Activated naive CD8-positive, alpha-beta T cell treated with anti-CD3 and anti-CD28 coated beads, Interleukin-2, amount 10 ng/mL, durations not matched to agents 7 days and 5 days (primary cell): ENCODE measurements at regions not wholly inside any gene's neighbourhood (a gene's known extent, or its start where the extent isn't known, plus 50 kb on each side); places are given as distances from the start of the nearest gene placed in this dataset.
A peak's percentile ranks its signal among the peaks of the same experiment; 100 is the strongest.

Source experiments
- ATAC-seq: fragments of 150-1000 bp; cut with Tn5 transposase; one replicate; pipeline ENCODE4 v1.10.0; 2021; ENCODE audit warnings: low read depth, moderate library complexity
- POLR2A ChIA-PET: fragments of 350-600 bp; sonication (Branson Sonifier 250); formaldehyde crosslinking; loops from one replicate; lab custom pipeline; 2021; ENCODE audit warnings: antibody characterized with exemption; lab: Charles Lee
- DNase-seq: peaks from one replicate; pipeline ENCODE4 v3.0.0; 2021
- H3K27ac Mint-ChIP-seq: one replicate; pipeline ENCODE4 v1.8.0; 2022; ENCODE audit warnings: mild to moderate bottlenecking, mixed read lengths
- H3K27me3 Mint-ChIP-seq: one replicate; pipeline ENCODE4 v1.8.0; 2022; ENCODE audit warnings: mild to moderate bottlenecking, moderate library complexity, mixed read lengths
- H3K36me3 Mint-ChIP-seq: one replicate; pipeline ENCODE4 v1.8.0; 2021; ENCODE audit warnings: mild to moderate bottlenecking, mixed read lengths
- H3K4me1 Mint-ChIP-seq: one replicate; pipeline ENCODE4 v1.8.0; 2021; ENCODE audit warnings: mixed read lengths
- H3K4me3 Mint-ChIP-seq: one replicate; pipeline ENCODE4 v1.8.0; 2022; ENCODE audit warnings: mild to moderate bottlenecking, moderate library complexity, mixed read lengths
- H3K9me3 Mint-ChIP-seq: one replicate; pipeline ENCODE4 v1.8.0; 2021; ENCODE audit warnings: mixed read lengths

GRCh38 chr6:90429713-90430112 lies 133.1 kb upstream of the BACH2 start:
- ATAC-seq (no peak), DNase-seq (no peak)
- Mint-ChIP-seq H3K36me3 (peaks cover 45% of the 10 kb centered on the region), H3K4me3 (no peak overlapping the region), H3K27me3 (no peaks in the 10 kb centered on the region), H3K4me1 (peaks cover 14% of the 10 kb centered on the region), H3K9me3 (peaks cover 32% of the 10 kb centered on the region), H3K27ac (no peak overlapping the region)
- POLR2A ChIA-PET = interaction anchor here (0.5 to 1.4 kb wide), 2 partner anchors 16 to 28 kb away, joined by 3 read pairs; no protein-coding TSS in a partner anchor

GRCh38 chr6:90428514-90428913 lies 131.9 kb upstream of the BACH2 start:
- Mint-ChIP-seq H3K4me3 (no peak overlapping the region), H3K36me3 (peaks cover 37% of the 10 kb centered on the region), H3K27me3 (no peaks in the 10 kb centered on the region), H3K4me1 (peaks cover 16% of the 10 kb centered on the region), H3K9me3 (peaks cover 23% of the 10 kb centered on the region), H3K27ac (no peak overlapping the region)
- ATAC-seq = no peak
- DNase-seq = no peak
- POLR2A ChIA-PET = interaction anchor here (1.4 kb wide), 1 partner anchor 29 kb away, joined by 3 read pairs; no protein-coding TSS in a partner anchor

- ATAC-seq (peak; percentile 95), DNase-seq (no peak)
- peaks cover 15% of the 10 kb centered on the region for H3K36me3 Mint-ChIP-seq
- peak overlapping the region; percentile 64 for H3K4me3 Mint-ChIP-seq
- H3K27ac Mint-ChIP-seq = peak overlapping the region; percentile 91
- H3K27me3 Mint-ChIP-seq = no peaks in the 10 kb centered on the region
- H3K4me1 Mint-ChIP-seq = peaks cover 15% of the 10 kb centered on the region
- POLR2A ChIA-PET = interaction anchor here (0.8 to 4.8 kb wide), 10 partner anchors 8 to 48 kb away, joined by 3 to 34 read pairs (median 4); no protein-coding TSS in a partner anchor
- H3K9me3 Mint-ChIP-seq = peaks cover 6% of the 10 kb centered on the region
Observed at GRCh38 chr6:90425161-90425641, 128.6 kb upstream of the BACH2 start.

DNA sequence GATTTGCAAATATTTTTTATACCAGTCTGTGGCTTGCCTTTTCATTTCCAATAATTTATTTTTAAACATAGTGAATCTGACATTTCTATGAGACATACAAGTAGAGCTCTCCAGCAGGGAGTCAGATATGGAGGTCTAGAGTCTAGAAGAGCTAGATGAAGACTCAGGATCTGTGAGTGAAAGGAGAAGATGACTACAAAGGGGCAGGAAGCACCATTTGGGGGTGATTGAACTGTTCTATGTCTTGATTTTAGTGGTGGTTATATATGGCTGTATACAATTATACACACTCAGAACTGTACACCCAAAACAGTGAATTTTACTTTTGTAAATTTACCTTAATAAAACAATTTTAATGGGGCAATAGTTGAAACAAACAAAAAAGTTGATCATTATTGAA lies 127.9 kb upstream of the BACH2 start:
- Mint-ChIP-seq H3K27ac (peak overlapping the region; percentile 56), H3K4me1 (peaks cover 15% of the 10 kb centered on the region), H3K27me3 (no peaks in the 10 kb centered on the region), H3K4me3 (peak overlapping the region; percentile 33), H3K9me3 (peaks cover 4% of the 10 kb centered on the region), H3K36me3 (peaks cover 14% of the 10 kb centered on the region)
- no peak for DNase-seq
- POLR2A ChIA-PET = interaction anchor here (0.8 to 4.8 kb wide), 11 partner anchors 8 to 129 kb away, joined by 3 to 34 read pairs (median 4); no protein-coding TSS in a partner anchor
- peak; percentile 21 for ATAC-seq

- Mint-ChIP-seq H3K27me3 (no peaks in the 10 kb centered on the region), H3K4me3 (no peak overlapping the region), H3K27ac (no peak overlapping the region), H3K36me3 (peaks cover 7% of the 10 kb centered on the region), H3K9me3 (no peaks in the 10 kb centered on the region), H3K4me1 (peaks cover 24% of the 10 kb centered on the region)
- no peak for ATAC-seq
- POLR2A ChIA-PET = interaction anchor here (4.8 kb wide), 1 partner anchor 7 kb away, joined by 34 read pairs; no protein-coding TSS in a partner anchor
- no peak for DNase-seq
Observed at GRCh38 chr6:90421666-90422065, 125.0 kb upstream of the BACH2 start.

DNA sequence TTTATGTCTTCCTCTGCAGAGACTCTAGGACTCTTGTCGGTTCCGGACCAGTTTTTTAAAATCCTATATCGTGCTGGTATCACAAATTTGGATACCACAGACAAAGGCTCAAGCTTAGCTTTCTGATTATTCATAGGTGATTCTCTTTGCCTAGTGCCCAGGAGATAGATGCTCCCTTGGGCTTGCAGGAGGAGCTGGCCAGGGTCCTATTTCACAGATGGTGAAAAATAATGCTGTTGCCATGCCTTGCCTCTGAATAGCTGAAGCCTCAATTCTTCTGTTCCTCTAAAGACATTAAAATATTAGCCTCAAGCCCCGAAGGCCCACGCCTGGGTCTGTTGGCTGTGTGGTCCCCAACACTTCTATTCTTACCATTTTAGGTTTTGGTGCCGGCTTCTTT lies 123.9 kb upstream of the BACH2 start:
- POLR2A ChIA-PET = interaction anchor here (0.6 to 1.5 kb wide), 2 partner anchors 18 to 52 kb away, joined by 3 read pairs; no protein-coding TSS in a partner anchor
- Mint-ChIP-seq H3K4me1 (peaks cover 24% of the 10 kb centered on the region), H3K9me3 (no peaks in the 10 kb centered on the region), H3K27ac (no peak overlapping the region), H3K27me3 (no peaks in the 10 kb centered on the region), H3K36me3 (peaks cover 4% of the 10 kb centered on the region), H3K4me3 (no peak overlapping the region)
- ATAC-seq (no peak), DNase-seq (no peak)

DNA sequence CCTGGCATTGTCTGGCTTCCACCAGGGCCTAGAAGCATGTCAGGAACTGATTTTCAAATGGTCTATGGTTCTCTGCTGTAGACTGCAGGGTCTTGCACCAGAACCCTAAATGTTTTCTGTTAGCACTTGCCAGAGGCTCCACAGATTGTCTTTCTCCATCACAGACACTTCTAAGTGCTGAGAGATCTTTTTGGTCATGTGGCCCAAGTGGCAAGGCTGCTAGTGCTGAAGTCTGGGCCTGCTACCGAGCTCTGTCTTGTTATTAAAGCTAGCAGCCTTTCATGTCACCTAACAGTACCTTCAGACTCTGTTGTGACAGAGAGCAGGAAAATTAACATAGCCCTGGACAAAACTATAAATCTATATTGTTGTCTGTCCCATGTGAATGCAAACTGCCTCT lies 120.7 kb upstream of the BACH2 start:
- no peak for ATAC-seq
- H3K27ac Mint-ChIP-seq = peak overlapping the region; percentile 3

GRCh38 chr6:90416322-90416721 lies 119.7 kb upstream of the BACH2 start:
- no peaks in the 10 kb centered on the region for H3K9me3 Mint-ChIP-seq
- H3K4me1 Mint-ChIP-seq = peaks cover 36% of the 10 kb centered on the region
- ATAC-seq = no peak

More for the DNA sequence above, 120.7 kb upstream of the BACH2 start:
- no peak for DNase-seq
- Mint-ChIP-seq H3K4me3 (no peak overlapping the region), H3K27me3 (peaks cover 2% of the 10 kb centered on the region), H3K4me1 (peaks cover 36% of the 10 kb centered on the region), H3K9me3 (no peaks in the 10 kb centered on the region), H3K36me3 (peaks cover 2% of the 10 kb centered on the region)
- POLR2A ChIA-PET = interaction anchor here (1.5 kb wide), 1 partner anchor 19 kb away, joined by 3 read pairs; no protein-coding TSS in a partner anchor

DNA sequence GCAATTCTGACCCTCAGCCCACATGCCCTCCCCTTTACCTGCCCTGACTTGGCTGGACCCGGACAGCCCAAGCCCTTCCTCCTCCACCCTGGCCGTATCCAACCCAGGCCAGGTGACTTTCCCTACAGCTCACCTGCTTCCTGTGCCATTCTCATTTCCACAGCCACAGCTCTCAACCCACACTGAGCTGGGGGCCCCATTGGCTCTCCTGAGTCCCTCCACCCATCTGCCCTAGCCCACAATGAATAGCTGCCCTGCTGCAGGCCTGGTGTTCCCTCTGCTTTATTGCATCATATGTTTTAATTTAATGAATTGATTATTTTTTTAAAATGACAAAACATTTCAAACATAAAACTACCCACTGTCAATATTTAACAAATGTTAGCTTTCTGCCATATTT lies 118.5 kb upstream of the BACH2 start:
- Mint-ChIP-seq H3K36me3 (peaks cover 2% of the 10 kb centered on the region), H3K27me3 (peaks cover 2% of the 10 kb centered on the region), H3K9me3 (no peaks in the 10 kb centered on the region), H3K27ac (peak overlapping the region; percentile 80), H3K4me3 (peak overlapping the region; percentile 35), H3K4me1 (peaks cover 39% of the 10 kb centered on the region)
- ATAC-seq (no peak), DNase-seq (no peak)
- POLR2A ChIA-PET = interaction anchor here (0.6 to 4.0 kb wide), 7 partner anchors 9 to 221 kb away, joined by 3 to 34 read pairs (median 4); partner anchors contain the start of gene BACH2

More at GRCh38 chr6:90416322-90416721, 119.7 kb upstream of the BACH2 start:
- peaks cover 2% of the 10 kb centered on the region for H3K27me3 Mint-ChIP-seq
- H3K27ac Mint-ChIP-seq = no peak overlapping the region
- POLR2A ChIA-PET = interaction anchor here (0.7 to 3.7 kb wide), 3 partner anchors 7 to 42 kb away, joined by 3 to 34 read pairs (median 17); no protein-coding TSS in a partner anchor
- no peak for DNase-seq
- peaks cover 2% of the 10 kb centered on the region for H3K36me3 Mint-ChIP-seq
- H3K4me3 Mint-ChIP-seq = no peak overlapping the region

DNA sequence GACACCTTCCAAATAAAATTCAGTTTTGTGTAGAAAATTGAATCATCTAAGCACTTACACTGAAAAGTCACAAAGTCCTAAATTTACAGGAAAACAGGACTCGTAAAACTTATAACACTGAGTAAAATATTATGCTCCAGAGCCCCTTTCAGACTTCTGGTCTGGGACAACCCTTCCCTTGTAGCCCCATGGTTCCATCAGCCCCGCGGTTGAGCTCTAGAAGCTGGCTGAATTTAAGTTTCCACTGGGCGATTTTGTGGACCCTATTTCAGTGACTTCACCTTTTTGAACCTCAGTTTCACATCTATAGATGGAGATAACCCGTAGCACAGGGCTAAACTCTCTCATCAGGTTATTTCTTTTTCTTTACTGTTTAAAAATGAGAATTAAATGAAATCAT lies 117.7 kb upstream of the BACH2 start:
- no peaks in the 10 kb centered on the region for H3K9me3 Mint-ChIP-seq
- POLR2A ChIA-PET = interaction anchor here (0.6 to 4.0 kb wide), 7 partner anchors 9 to 119 kb away, joined by 3 to 34 read pairs (median 7); no protein-coding TSS in a partner anchor
- H3K36me3 Mint-ChIP-seq = peaks cover 2% of the 10 kb centered on the region
- peak overlapping the region; percentile 87 for H3K4me3 Mint-ChIP-seq
- H3K4me1 Mint-ChIP-seq = peaks cover 40% of the 10 kb centered on the region
- H3K27me3 Mint-ChIP-seq = peaks cover 2% of the 10 kb centered on the region
- ATAC-seq (peak; percentile 5), DNase-seq (no peak)
- peak overlapping the region; percentile 99 for H3K27ac Mint-ChIP-seq

DNA sequence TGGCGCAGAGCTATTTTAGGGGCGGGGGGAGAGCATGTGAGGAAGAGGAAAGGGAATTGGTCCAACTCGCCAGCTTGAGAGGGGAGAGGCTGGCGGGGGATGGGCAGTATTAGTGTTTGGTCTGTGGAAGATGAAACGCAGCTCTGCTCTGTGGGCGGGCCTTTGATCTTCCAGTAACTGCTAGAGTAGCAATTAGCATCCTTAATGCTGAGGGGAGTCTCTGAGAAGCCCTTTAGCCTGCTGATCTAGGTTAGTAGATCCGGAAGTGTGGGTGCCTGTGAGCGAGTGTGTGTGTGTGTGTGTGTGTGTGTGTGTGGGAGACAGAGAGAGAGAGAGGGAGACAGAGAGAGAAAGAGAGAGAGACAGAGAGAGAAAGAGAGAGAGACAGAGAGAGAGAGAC lies 117.2 kb upstream of the BACH2 start:
- POLR2A ChIA-PET = interaction anchor here (0.7 to 4.0 kb wide), 11 partner anchors 10 to 120 kb away, joined by 3 to 34 read pairs (median 4); no protein-coding TSS in a partner anchor
- peaks cover 40% of the 10 kb centered on the region for H3K4me1 Mint-ChIP-seq
- H3K4me3 Mint-ChIP-seq = peak overlapping the region; percentile 87
- H3K36me3 Mint-ChIP-seq = peaks cover 2% of the 10 kb centered on the region
- peak overlapping the region; percentile 99 for H3K27ac Mint-ChIP-seq
- DNase-seq (peak; percentile 66), ATAC-seq (peak; percentile 96)
- peaks cover 2% of the 10 kb centered on the region for H3K27me3 Mint-ChIP-seq
- H3K9me3 Mint-ChIP-seq = no peaks in the 10 kb centered on the region

DNA sequence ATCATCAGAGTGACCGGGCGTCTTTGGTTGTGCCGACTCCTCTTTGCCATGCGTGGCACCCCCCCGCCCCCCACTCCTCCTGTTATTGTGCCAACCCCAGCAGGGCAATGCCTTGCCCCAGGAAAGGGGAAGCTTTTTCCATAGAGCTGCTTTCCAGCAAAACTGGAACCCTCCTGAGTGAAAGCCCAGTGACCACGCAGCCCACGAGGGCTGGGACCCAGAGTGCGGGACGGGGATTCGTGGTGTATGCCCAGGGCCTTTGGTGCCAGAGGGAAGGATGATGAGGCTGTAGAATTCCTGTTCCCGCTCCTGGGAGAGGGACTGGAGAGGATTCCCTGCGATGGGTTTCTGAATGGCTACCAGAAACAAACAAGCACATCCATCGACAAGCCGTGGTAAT lies 116.8 kb upstream of the BACH2 start:
- no peak for DNase-seq

GRCh38 chr6:90412538-90413369 lies 116.1 kb upstream of the BACH2 start:
- Mint-ChIP-seq H3K27me3 (peaks cover 2% of the 10 kb centered on the region), H3K9me3 (no peaks in the 10 kb centered on the region), H3K36me3 (peaks cover 2% of the 10 kb centered on the region), H3K4me1 (peaks cover 35% of the 10 kb centered on the region), H3K4me3 (no peak overlapping the region), H3K27ac (peak overlapping the region; percentile 99)
- ATAC-seq = no peak
- DNase-seq = no peak
- POLR2A ChIA-PET = interaction anchor here (1.3 to 4.0 kb wide), 5 partner anchors 10 to 119 kb away, joined by 3 to 34 read pairs (median 6); no protein-coding TSS in a partner anchor

More for the DNA sequence above, 116.8 kb upstream of the BACH2 start:
- ATAC-seq = no peak
- H3K27ac Mint-ChIP-seq = peak overlapping the region; percentile 99
- POLR2A ChIA-PET = interaction anchor here (0.7 to 4.0 kb wide), 11 partner anchors 10 to 120 kb away, joined by 3 to 34 read pairs (median 4); no protein-coding TSS in a partner anchor
- H3K36me3 Mint-ChIP-seq = peaks cover 2% of the 10 kb centered on the region
- H3K4me1 Mint-ChIP-seq = peaks cover 40% of the 10 kb centered on the region
- H3K9me3 Mint-ChIP-seq = no peaks in the 10 kb centered on the region
- peaks cover 2% of the 10 kb centered on the region for H3K27me3 Mint-ChIP-seq
- H3K4me3 Mint-ChIP-seq = peak overlapping the region; percentile 87
